Ectodermal cell (in vitro differentiated cells): ENCODE measurements at regions not wholly inside any gene's neighbourhood (a gene's known extent, or its start where the extent isn't known, plus 50 kb on each side); places are given as distances from the start of the nearest gene placed in this dataset.

ENCODE experiments used
- H3K27ac ChIP-seq: 2 replicates; pipeline ENCODE4 v1.7.0; 2013; ENCODE audit warnings: mild to moderate bottlenecking, low read depth, low read length; ENCODE audit not compliant: insufficient read depth, poor library complexity, severe bottlenecking
- H3K27me3 ChIP-seq: 2 replicates; pipeline ENCODE4 v1.7.0; 2013; ENCODE audit warnings: mild to moderate bottlenecking, low read length; ENCODE audit not compliant: insufficient read depth, control insufficient read depth, poor library complexity, severe bottlenecking
- H3K36me3 ChIP-seq: one replicate; pipeline ENCODE4 v1.7.0; 2013; ENCODE audit warnings: low read length; ENCODE audit not compliant: control insufficient read depth, insufficient read depth
- H3K4me1 ChIP-seq: one replicate; pipeline ENCODE4 v1.7.0; 2013; ENCODE audit warnings: low read length; ENCODE audit not compliant: control insufficient read depth, insufficient read depth
- H3K4me3 ChIP-seq: 2 replicates; pipeline ENCODE4 v1.7.0; 2013; ENCODE audit warnings: low read depth, low read length, control low read depth; ENCODE audit not compliant: insufficient read depth
- H3K9me3 ChIP-seq: 2 replicates; pipeline ENCODE4 v1.7.0; 2013; ENCODE audit warnings: mild to moderate bottlenecking, low read length, moderate library complexity; ENCODE audit not compliant: control insufficient read depth
- WGBS, 2 experiments: methylation state at CpG; one replicate each; pipeline ENCODE4 v1.1.7; 2013; ENCODE audit warnings: missing lambda C conversion rate in 2 of 2; 5-methylcytosine and 5-hydroxymethylcytosine counted together

DNA sequence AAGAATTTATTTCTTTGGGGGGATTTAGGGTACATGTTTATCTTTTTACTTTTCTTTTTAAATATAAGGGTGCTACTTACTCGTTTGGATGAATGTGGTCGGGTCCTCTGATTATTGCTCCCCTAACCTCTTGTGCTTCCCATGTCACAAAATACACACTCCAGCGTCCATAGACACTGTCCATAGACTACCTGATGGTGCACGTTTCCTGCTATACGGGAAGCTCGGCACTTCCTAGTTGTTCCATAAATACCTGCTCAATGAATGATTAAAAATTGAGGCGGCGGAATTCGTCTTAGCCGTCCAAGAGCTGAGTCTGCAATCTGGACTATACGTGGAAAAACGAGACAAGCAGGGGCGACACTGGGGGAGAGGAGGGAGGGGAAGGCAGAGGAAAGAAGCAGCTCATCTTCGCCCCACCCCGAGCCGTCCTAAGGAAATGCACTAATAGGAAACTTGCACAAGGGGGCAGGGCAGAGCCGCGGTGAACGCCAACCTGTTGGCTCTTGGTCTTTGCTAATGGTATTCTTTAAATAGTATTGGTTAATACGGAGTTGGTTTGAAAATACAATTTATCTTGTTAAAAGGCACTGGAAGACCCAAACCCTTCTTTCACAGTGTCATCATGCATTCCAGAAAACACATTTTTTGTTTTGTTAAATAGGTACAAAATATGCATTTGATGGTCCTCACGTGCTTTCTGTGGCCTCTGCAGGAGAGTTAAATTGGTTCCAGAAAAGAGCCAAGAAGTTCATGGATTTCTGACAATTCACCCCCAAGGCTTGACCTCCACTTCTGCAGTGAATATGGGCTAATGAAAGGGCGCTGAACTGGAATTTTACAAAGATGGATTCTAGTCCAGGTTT is 73.0 kb upstream of the KCTD1 start:
- H3K4me1 ChIP-seq = no peaks in the 10 kb centered on the region
- no peak overlapping the region for H3K27ac ChIP-seq
- H3K27me3 ChIP-seq = no peaks in the 10 kb centered on the region
- H3K9me3 ChIP-seq = no peaks in the 10 kb centered on the region
- H3K4me3 ChIP-seq = no peak overlapping the region
- WGBS, 2 experiments = 52 to 55% methylated on average over 22 of the region's 22 CpGs
- H3K36me3 ChIP-seq = no peaks in the 10 kb centered on the region

DNA sequence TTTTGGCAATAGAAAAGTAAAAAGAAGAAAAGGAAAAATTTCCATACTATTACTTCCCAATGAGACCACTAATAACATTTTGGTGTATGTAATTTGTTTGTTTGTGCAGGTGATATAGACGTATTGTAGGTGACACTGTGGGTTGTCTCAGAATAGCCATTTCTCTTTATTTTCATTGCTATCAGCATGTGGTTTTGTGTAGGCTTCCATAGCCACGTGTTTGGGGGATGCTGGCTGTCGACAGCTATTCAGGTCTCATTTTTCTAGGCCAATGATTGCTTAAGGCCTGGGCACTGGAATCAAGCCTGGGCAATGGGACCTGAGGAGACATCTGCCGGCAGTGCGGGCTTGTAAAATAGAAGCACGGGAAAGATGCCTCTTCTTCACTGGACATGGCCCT is 71.0 kb upstream of the KCTD1 start:
- peaks cover 5% of the 10 kb centered on the region for H3K4me1 ChIP-seq
- no peaks in the 10 kb centered on the region for H3K9me3 ChIP-seq
- H3K36me3 ChIP-seq = no peaks in the 10 kb centered on the region
- no peaks in the 10 kb centered on the region for H3K27me3 ChIP-seq
- H3K27ac ChIP-seq = no peak overlapping the region
- no peak overlapping the region for H3K4me3 ChIP-seq
- WGBS, 2 experiments = 89 to 92% methylated on average over 6 of the region's 6 CpGs

DNA sequence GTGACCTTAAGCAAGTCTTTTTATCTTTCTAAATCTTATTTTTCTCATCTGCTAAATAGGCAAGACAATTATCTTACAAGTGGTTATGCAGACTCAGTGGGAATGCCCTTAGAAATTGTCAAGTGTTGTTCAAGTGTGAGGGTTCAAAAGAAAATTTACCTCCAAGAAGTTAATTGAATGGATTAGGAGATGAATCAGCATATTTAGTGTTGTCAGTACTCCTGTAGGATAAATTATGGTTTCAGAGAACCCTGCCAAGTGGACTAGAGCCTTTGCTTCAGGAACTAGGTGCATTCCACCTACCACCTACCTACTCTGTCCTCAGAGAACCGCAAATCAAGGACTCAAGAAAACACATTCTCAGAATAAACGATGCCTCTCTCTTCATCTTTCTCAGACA is 69.8 kb upstream of the KCTD1 start:
- Histone ChIP-seq H3K4me1 (peaks cover 10% of the 10 kb centered on the region), H3K27ac (no peak overlapping the region), H3K9me3 (no peaks in the 10 kb centered on the region), H3K36me3 (no peaks in the 10 kb centered on the region), H3K4me3 (no peak overlapping the region), H3K27me3 (no peaks in the 10 kb centered on the region)
- 87 to 94% methylated on average over 2 of the region's 2 CpGs for WGBS, 2 experiments

DNA sequence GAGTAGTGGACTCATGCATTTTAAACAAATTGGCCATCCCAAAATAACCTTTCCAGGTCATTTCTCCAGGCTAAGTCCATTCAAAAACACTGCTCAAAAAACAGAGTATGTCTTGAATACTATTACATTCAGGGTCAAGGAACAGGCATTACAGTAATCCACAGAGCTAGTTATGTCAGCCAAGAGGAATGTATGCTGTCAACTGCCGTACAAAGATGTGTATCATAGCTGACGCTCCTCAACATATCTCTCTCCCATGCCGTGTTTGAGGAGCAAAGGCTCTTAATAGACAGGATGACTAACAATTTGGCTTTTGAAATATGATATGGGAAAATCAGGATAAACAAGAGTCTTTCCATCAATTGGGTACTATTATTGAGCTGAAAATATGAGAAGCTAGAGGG is 68.8 kb upstream of the KCTD1 start:
- Histone ChIP-seq H3K36me3 (no peaks in the 10 kb centered on the region), H3K4me3 (no peak overlapping the region), H3K4me1 (peaks cover 10% of the 10 kb centered on the region), H3K9me3 (no peaks in the 10 kb centered on the region), H3K27me3 (no peaks in the 10 kb centered on the region), H3K27ac (no peak overlapping the region)
- WGBS, 2 experiments = 94 to 98% methylated on average over 3 of the region's 3 CpGs

DNA sequence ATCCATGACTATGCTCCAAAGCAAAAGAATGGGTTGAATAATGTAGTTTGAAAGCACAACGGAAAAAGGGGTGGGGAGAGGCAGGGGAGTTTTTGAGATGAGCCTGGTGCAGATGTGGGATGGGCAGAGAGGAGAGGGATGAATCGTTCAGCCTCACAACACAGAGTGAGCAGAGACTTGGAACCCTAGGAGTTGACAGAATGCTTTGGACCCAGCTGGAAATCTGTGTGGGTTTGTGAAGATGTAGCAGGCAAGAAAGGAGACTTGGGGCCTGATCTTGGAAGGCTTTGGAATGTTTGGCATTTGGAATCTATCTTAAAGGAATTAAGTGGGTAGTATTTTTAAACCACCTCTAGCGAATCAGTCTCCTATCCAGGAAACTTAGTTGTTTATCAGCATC is 66.0 kb upstream of the KCTD1 start:
- H3K27ac ChIP-seq = no peak overlapping the region
- H3K9me3 ChIP-seq = no peaks in the 10 kb centered on the region
- H3K4me3 ChIP-seq = no peak overlapping the region
- peaks cover 10% of the 10 kb centered on the region for H3K4me1 ChIP-seq
- 29 to 35% methylated on average over 3 of the region's 3 CpGs for WGBS, 2 experiments
- no peaks in the 10 kb centered on the region for H3K36me3 ChIP-seq
- no peaks in the 10 kb centered on the region for H3K27me3 ChIP-seq
